Activated CD8-positive, alpha-beta T cell treated with anti-CD3 and anti-CD28 coated beads, Interleukin-2, amount 10 ng/mL, durations not matched to agents 7 days and 5 days (primary cell): ENCODE measurements at regions not wholly inside any gene's neighbourhood (a gene's known extent, or its start where the extent isn't known, plus 50 kb on each side); places are given as distances from the start of the nearest gene placed in this dataset.

ENCODE experiments used
- ATAC-seq: fragments of 150-1000 bp; cut with Tn5 transposase; one replicate; pipeline ENCODE4 v1.10.0; 2021; ENCODE audit warnings: moderate library complexity
- CTCF ChIA-PET: fragments of 350-600 bp; sonication (Branson Sonifier 250); formaldehyde crosslinking; loops from one replicate; lab custom pipeline; 2021; ENCODE audit warnings: antibody characterized with exemption; lab: Charles Lee
- POLR2A ChIA-PET: fragments of 350-600 bp; sonication (Branson Sonifier 250); formaldehyde crosslinking; loops from one replicate; lab custom pipeline; 2021; ENCODE audit warnings: antibody characterized with exemption; lab: Charles Lee
- DNase-seq: peaks from one replicate; pipeline ENCODE4 v3.0.0-alpha.2; 2020
- H3K27ac Mint-ChIP-seq: one replicate; pipeline ENCODE4 v1.8.0; 2021; ENCODE audit warnings: mild to moderate bottlenecking, mixed read lengths
- H3K27me3 Mint-ChIP-seq: one replicate; pipeline ENCODE4 v1.8.0; 2021; ENCODE audit warnings: low read depth, mixed read lengths
- H3K36me3 Mint-ChIP-seq: one replicate; pipeline ENCODE4 v1.8.0; 2021; ENCODE audit warnings: low read depth, mixed read lengths
- H3K4me1 Mint-ChIP-seq: one replicate; pipeline ENCODE4 v1.8.0; 2021; ENCODE audit warnings: low read depth, mixed read lengths
- H3K4me3 Mint-ChIP-seq: one replicate; pipeline ENCODE4 v1.8.0; 2021; ENCODE audit warnings: mild to moderate bottlenecking, mixed read lengths
- H3K9me3 Mint-ChIP-seq: one replicate; pipeline ENCODE4 v1.8.0; 2022; ENCODE audit warnings: mixed read lengths; ENCODE audit not compliant: insufficient read depth

DNA sequence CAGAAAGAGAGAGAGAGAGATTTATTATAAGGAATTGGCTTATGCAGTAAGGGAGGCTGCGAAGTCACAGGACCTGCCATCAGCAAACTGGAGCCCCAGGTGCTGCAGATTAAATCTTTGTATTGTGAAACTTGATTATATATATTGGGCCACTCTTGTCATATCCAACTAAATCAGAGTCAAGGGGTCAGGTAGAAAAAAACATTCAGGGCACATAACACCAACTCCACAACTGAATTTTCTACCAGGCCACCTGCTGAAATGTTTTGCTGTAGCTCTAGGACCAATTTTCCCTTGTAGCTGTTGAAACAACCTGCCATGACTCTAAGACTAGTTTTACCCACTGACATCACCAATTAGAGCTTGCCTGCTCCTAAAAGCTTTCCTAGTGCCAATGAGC, 1240.8 kb downstream of the SLC16A7 start:
- POLR2A ChIA-PET = no interaction called here
- no peaks in the 10 kb centered on the region for H3K36me3 Mint-ChIP-seq
- no peak overlapping the region for H3K4me3 Mint-ChIP-seq

GRCh38 chr12:60842181-60842580, 1246.4 kb downstream of the SLC16A7 start:
- no peak overlapping the region for H3K27ac Mint-ChIP-seq
- no peaks in the 10 kb centered on the region for H3K27me3 Mint-ChIP-seq
- ATAC-seq = no peak
- H3K4me3 Mint-ChIP-seq = no peak overlapping the region
- H3K4me1 Mint-ChIP-seq = no peaks in the 10 kb centered on the region
- H3K9me3 Mint-ChIP-seq = no peaks in the 10 kb centered on the region
- no peaks in the 10 kb centered on the region for H3K36me3 Mint-ChIP-seq
- DNase-seq = no peak
- ChIA-PET POLR2A (no interaction called here), CTCF (no interaction called here)

More for the DNA sequence above, 1240.8 kb downstream of the SLC16A7 start:
- Mint-ChIP-seq H3K4me1 (no peaks in the 10 kb centered on the region), H3K27ac (no peak overlapping the region), H3K9me3 (peaks cover 10% of the 10 kb centered on the region), H3K27me3 (no peaks in the 10 kb centered on the region)
- DNase-seq = no peak
- CTCF ChIA-PET = no interaction called here
- no peak for ATAC-seq

- POLR2A ChIA-PET = no interaction called here
- no peaks in the 10 kb centered on the region for H3K9me3 Mint-ChIP-seq
- no peaks in the 10 kb centered on the region for H3K27me3 Mint-ChIP-seq
Measured at GRCh38 chr12:60844101-60844500, 1248.3 kb downstream of the SLC16A7 start.

DNA sequence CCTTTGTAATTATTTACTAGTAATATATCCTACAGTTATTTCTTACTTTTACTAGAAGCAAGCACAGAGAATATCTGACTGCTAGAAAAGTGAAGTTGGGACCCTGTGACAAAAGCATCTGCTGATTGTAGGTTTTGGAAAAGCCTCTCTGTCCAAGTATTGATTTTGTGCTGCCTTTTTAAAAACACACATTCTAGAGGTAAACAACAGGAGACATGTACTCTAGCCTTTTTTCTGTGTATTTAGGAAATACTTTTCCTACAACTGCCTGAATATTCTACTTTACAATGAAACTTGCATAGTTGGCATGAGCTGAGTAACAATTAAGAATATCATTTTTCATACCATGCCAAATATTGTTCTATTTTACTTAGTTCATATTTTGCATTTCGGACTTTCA, 1249.0 kb downstream of the SLC16A7 start:
- Mint-ChIP-seq H3K4me3 (no peak overlapping the region), H3K27ac (no peak overlapping the region), H3K4me1 (no peaks in the 10 kb centered on the region), H3K27me3 (no peaks in the 10 kb centered on the region), H3K9me3 (no peaks in the 10 kb centered on the region), H3K36me3 (no peaks in the 10 kb centered on the region)
- CTCF ChIA-PET = interaction anchor here (0.6 kb wide), 1 partner anchor 23 kb away, joined by 3 read pairs; no protein-coding TSS in a partner anchor
- DNase-seq (no peak), ATAC-seq (no peak)
- POLR2A ChIA-PET = no interaction called here

More at GRCh38 chr12:60844101-60844500, 1248.3 kb downstream of the SLC16A7 start:
- ATAC-seq (no peak), DNase-seq (no peak)
- H3K36me3 Mint-ChIP-seq = no peaks in the 10 kb centered on the region
- no peak overlapping the region for H3K27ac Mint-ChIP-seq
- CTCF ChIA-PET = no interaction called here
- H3K4me3 Mint-ChIP-seq = no peak overlapping the region
- H3K4me1 Mint-ChIP-seq = no peaks in the 10 kb centered on the region

DNA sequence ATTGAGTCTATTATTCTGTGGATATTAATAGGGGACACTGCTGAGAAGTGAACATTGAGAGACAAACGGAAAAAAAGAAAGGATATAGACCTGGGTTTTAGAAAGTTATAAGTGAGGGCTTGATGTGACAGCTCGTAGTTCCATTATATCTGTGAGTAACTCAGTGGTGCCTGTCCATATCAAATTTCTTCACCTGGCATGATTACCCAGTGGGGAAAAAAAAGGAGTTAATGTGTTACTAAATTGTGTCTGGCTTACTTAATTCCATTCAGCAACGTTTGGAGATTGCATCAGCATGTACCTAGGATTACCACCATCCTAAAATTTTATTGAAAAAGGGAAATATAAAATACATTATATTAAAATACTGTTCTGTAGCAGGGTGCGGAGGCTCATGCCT, 1249.9 kb downstream of the SLC16A7 start:
- no peaks in the 10 kb centered on the region for H3K4me1 Mint-ChIP-seq
- ChIA-PET POLR2A (no interaction called here), CTCF (no interaction called here)
- H3K27ac Mint-ChIP-seq = no peak overlapping the region
- H3K9me3 Mint-ChIP-seq = no peaks in the 10 kb centered on the region
- H3K4me3 Mint-ChIP-seq = no peak overlapping the region
- DNase-seq = no peak
- no peaks in the 10 kb centered on the region for H3K36me3 Mint-ChIP-seq
- ATAC-seq = no peak
- H3K27me3 Mint-ChIP-seq = no peaks in the 10 kb centered on the region

DNA sequence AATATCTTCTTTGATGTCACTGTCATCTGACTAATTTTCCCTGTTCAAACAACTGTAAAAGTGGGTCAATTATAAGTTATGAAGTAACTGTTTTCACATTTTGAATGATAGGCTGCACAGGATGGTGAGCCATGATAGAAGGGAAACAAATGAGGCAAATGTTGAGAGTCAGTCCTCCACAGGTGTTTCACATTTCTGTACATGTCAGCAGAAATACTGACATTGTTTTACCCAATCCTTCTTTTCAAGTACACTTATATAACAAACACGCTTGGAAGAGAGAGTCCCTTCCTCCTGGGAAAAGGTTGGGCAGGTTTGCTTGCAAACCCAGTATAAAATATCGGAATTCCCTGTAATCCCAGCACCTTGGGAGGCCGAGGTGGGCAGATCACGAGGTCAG, 1251.5 kb downstream of the SLC16A7 start:
- no peaks in the 10 kb centered on the region for H3K36me3 Mint-ChIP-seq
- no peak overlapping the region for H3K4me3 Mint-ChIP-seq
- ATAC-seq (no peak), DNase-seq (no peak)
- H3K27me3 Mint-ChIP-seq = no peaks in the 10 kb centered on the region
- no peaks in the 10 kb centered on the region for H3K9me3 Mint-ChIP-seq
- ChIA-PET POLR2A (no interaction called here), CTCF (no interaction called here)
- H3K4me1 Mint-ChIP-seq = no peaks in the 10 kb centered on the region
- no peak overlapping the region for H3K27ac Mint-ChIP-seq

- H3K27ac Mint-ChIP-seq = no peak overlapping the region
- H3K4me1 Mint-ChIP-seq = no peaks in the 10 kb centered on the region
- DNase-seq = no peak
- ChIA-PET POLR2A (no interaction called here), CTCF (no interaction called here)
- no peaks in the 10 kb centered on the region for H3K27me3 Mint-ChIP-seq
- H3K4me3 Mint-ChIP-seq = no peak overlapping the region
- ATAC-seq = no peak
- no peaks in the 10 kb centered on the region for H3K9me3 Mint-ChIP-seq
- no peaks in the 10 kb centered on the region for H3K36me3 Mint-ChIP-seq
Measured at GRCh38 chr12:60849723-60850122, 1253.9 kb downstream of the SLC16A7 start.

DNA sequence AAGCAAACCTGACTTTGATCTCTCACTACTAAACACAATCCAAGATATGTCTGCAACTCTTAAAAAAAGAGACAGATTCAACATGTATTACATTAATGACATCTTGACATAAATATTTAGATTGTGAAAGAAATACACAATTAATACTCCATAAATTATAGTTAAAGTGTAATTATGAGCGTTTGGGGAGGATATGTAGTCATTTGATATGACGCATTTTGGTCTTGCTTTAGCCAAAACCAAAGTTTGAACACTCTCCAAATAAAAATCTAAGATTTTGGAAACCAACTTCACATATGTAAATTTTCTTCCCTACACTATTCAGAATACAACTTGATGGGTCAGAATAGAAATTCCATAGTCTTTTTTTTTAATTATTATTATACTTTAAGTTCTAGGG, 1257.6 kb downstream of the SLC16A7 start:
- POLR2A ChIA-PET = no interaction called here
- Mint-ChIP-seq H3K9me3 (peaks cover 4% of the 10 kb centered on the region), H3K4me1 (no peaks in the 10 kb centered on the region), H3K27me3 (no peaks in the 10 kb centered on the region), H3K4me3 (no peak overlapping the region), H3K36me3 (no peaks in the 10 kb centered on the region), H3K27ac (no peak overlapping the region)
- CTCF ChIA-PET = no interaction called here
- no peak for ATAC-seq
- no peak for DNase-seq

DNA sequence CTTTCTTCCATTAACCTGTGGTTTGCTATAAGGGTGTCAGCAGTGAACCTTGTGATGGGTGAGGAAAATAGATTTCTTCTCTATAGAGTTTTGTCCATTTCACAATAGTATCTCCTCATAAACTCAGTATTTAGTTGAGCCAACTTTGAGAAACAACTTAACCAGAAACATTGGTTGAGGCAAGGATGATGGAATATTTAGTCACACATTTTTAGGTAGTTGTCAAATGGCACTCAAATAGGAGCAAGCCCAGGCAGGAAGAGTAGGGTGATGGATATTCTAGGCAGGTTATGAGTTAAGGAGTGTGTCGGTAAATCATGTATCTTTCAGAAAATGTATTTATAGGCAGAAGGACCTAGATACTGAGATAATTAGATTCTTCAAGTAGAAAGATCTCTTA, 1267.6 kb downstream of the SLC16A7 start:
- no peak overlapping the region for H3K27ac Mint-ChIP-seq
- no peak for ATAC-seq
- DNase-seq = no peak
- ChIA-PET POLR2A (no interaction called here), CTCF (no interaction called here)
- H3K4me1 Mint-ChIP-seq = no peaks in the 10 kb centered on the region
- H3K36me3 Mint-ChIP-seq = no peaks in the 10 kb centered on the region
- H3K27me3 Mint-ChIP-seq = no peaks in the 10 kb centered on the region
- no peak overlapping the region for H3K4me3 Mint-ChIP-seq
- H3K9me3 Mint-ChIP-seq = peaks cover 4% of the 10 kb centered on the region

GRCh38 chr12:60872219-60872618, 1276.4 kb downstream of the SLC16A7 start:
- no peak for DNase-seq
- POLR2A ChIA-PET = no interaction called here
- no peak for ATAC-seq
- CTCF ChIA-PET = no interaction called here
- H3K27ac Mint-ChIP-seq = no peak overlapping the region
- H3K27me3 Mint-ChIP-seq = no peaks in the 10 kb centered on the region
- H3K4me1 Mint-ChIP-seq = no peaks in the 10 kb centered on the region
- H3K9me3 Mint-ChIP-seq = peaks cover 10% of the 10 kb centered on the region
- H3K36me3 Mint-ChIP-seq = no peaks in the 10 kb centered on the region
- no peak overlapping the region for H3K4me3 Mint-ChIP-seq

DNA sequence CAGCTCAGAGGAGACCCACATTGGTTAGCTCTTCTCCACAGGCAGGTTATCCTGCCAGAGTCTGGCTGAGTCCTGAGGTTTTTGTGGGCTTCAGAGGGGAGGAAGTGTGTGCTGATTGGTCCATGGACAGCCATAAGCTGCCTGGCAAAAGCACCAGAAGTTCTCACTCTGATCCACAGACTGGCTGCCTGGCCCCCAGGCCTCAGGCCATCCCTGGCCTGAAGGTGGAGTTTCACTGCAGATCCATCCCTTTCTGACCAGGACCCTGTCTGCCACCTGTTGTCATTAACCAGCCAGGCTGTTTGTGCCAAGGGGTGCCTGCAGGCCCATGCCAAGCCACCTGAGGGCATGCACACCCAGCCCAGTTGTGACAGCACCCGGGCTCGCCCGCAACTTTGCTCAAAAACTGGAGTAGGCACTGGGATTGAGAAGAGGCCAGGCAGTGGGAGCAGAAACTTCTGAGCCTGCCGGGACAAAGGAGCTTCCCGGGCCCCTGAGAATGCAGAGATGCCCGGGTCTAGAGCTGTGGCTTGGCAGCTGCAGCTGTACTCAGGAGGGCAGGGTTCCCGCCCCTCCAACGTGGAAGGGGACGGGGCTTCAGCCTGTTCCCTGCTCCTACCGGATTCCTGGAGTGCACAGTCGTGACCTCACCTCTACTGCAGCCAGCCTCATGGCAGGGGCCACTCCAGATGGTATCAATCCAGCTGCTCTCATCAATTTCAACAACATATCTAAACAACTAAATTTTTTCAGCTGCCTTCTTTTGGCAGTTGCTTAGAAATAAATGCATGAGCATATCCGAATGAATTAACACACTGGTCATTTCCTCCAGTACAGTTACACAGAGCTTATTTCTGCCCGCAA, 1277.3 kb downstream of the SLC16A7 start:
- CTCF ChIA-PET = no interaction called here
- ATAC-seq (no peak), DNase-seq (no peak)
- H3K27me3 Mint-ChIP-seq = no peaks in the 10 kb centered on the region
- H3K27ac Mint-ChIP-seq = no peak overlapping the region
- no peak overlapping the region for H3K4me3 Mint-ChIP-seq
- H3K9me3 Mint-ChIP-seq = peaks cover 10% of the 10 kb centered on the region
- POLR2A ChIA-PET = no interaction called here
- no peaks in the 10 kb centered on the region for H3K36me3 Mint-ChIP-seq
- no peaks in the 10 kb centered on the region for H3K4me1 Mint-ChIP-seq

GRCh38 chr12:60874091-60874490, 1278.3 kb downstream of the SLC16A7 start:
- no peak overlapping the region for H3K4me3 Mint-ChIP-seq
- H3K27me3 Mint-ChIP-seq = no peaks in the 10 kb centered on the region
- ChIA-PET CTCF (no interaction called here), POLR2A (no interaction called here)
- ATAC-seq = no peak
- peaks cover 12% of the 10 kb centered on the region for H3K9me3 Mint-ChIP-seq
- no peak for DNase-seq
- no peaks in the 10 kb centered on the region for H3K36me3 Mint-ChIP-seq
- no peaks in the 10 kb centered on the region for H3K4me1 Mint-ChIP-seq
- H3K27ac Mint-ChIP-seq = no peak overlapping the region
